Spleen (tissue), 11 donors: ENCODE measurements at regions not wholly inside any gene's neighbourhood (a gene's known extent, or its start where the extent isn't known, plus 50 kb on each side); places are given as distances from the start of the nearest gene placed in this dataset.

ENCODE experiments used
- DNase-seq: peaks from one replicate; pipeline ENCODE4 v3.0.0-alpha.2; 2020
- H3K27ac ChIP-seq, 8 donors: fragments of 200-600 bp; sonication (generic) in 7 of 8; 1 replicate in 4 of 8; 2 replicates in 4 of 8; pipeline versions ENCODE4 v1.5.0 to v1.8.0; 2016 to 2021; ENCODE audit warnings: inconsistent platforms in 4 of 8, mild to moderate bottlenecking in 4 of 8, moderate library complexity in 1 of 8
- H3K27me3 ChIP-seq, 7 donors: fragments of 200-600 bp; sonication (generic) in 6 of 7; replicated peaks in 1 of 7; 1 replicate in 4 of 7; 2 replicates in 3 of 7; pipeline versions ENCODE4 v1.5.0 to v1.8.0; 2016 to 2021; ENCODE audit warnings: inconsistent platforms in 3 of 7, mild to moderate bottlenecking in 1 of 7
- H3K36me3 ChIP-seq, 6 donors: fragments of 200-600 bp; sonication (generic) in 5 of 6; 1 replicate in 4 of 6; 2 replicates in 2 of 6; pipeline versions ENCODE4 v1.5.0 to v1.8.0; 2016 to 2021; ENCODE audit warnings: inconsistent platforms in 2 of 6
- H3K4me1 ChIP-seq, 6 donors: fragments of 200-600 bp; sonication (generic) in 5 of 6; 1 replicate in 3 of 6; 2 replicates in 3 of 6; pipeline versions ENCODE4 v1.5.0 to v1.8.0; 2016 to 2021; ENCODE audit warnings: inconsistent platforms in 3 of 6
- H3K4me3 ChIP-seq, 8 donors: fragments of 200-600 bp; sonication (generic) in 7 of 8; 1 replicate in 4 of 8; 2 replicates in 4 of 8; pipeline versions ENCODE4 v1.5.0 to v1.8.0; 2016 to 2021; ENCODE audit warnings: inconsistent platforms in 4 of 8, mild to moderate bottlenecking in 4 of 8, moderate library complexity in 2 of 8
- H3K9me3 ChIP-seq, 8 donors: fragments of 200-600 bp; sonication (generic) in 7 of 8; 1 replicate in 4 of 8; 2 replicates in 4 of 8; pipeline versions ENCODE4 v1.5.0 to v1.8.0; 2016 to 2021; ENCODE audit warnings: inconsistent platforms in 4 of 8
- CTCF ChIP-seq, 11 experiments: fragments of 200-600 bp in 7 of 11; fragments of 450-650 bp in 4 of 11; sonication (generic) in 4 of 11; IDR thresholded peaks in 8 of 11; conservative IDR thresholded peaks in 3 of 11; 1 replicate in 7 of 11; 2 replicates in 4 of 11; pipeline versions ENCODE4 v1.4.0 to v1.8.0; 2016 to 2021; ENCODE audit warnings: antibody characterized with exemption in 11 of 11, inconsistent platforms in 4 of 11, mild to moderate bottlenecking in 1 of 11
- POLR2A ChIP-seq, 3 donors: fragments of 450-650 bp; IDR thresholded peaks; one replicate each; pipeline ENCODE4 v1.5.1; 2017; ENCODE audit warnings: antibody characterized with exemption in 3 of 3, mild to moderate bottlenecking in 1 of 3
- POLR2AphosphoS5 ChIP-seq, 3 donors: sonication (generic); formaldehyde crosslinking; IDR thresholded peaks; one replicate each; pipeline ENCODE4 v1.5.1; 2017; ENCODE audit warnings: antibody characterized with exemption in 3 of 3
- WGBS, 5 donors: extraction: QIAGEN DNeasy Blood & Tissue Kit in 3 of 5; methylation state at CpG; one replicate each; pipeline versions ENCODE4 v1.1.5 to v1.1.7; 2013 to 2018; 5-methylcytosine and 5-hydroxymethylcytosine counted together
- intact Hi-C: fragments of 100-400 bp; cut with DNase I; formaldehyde crosslinking; loops from one replicate; pipeline ENCODE4 v1.15.0; 2023; ENCODE audit warnings: low total_unique reads
- donor health status: healthy with polysubstance abuse.
- donor health status: DM: no; HTN: no; CAD: no; lungs with moderate emphysema.
- donor health status: DM: no; HTN: no; CAD: no.
- donor health status: Bipolar disorder and iron deficiency.
- donor health status: healthy.
- donor health status: DM: no; HTN: no; CAD: no.
- donor health status: DM: yes; HTN: yes; CAD: no.

GRCh38 chr9:99368341-99369326, 146.6 kb downstream of the SEC61B start:
- no peak for TF ChIP-seq POLR2A (IDR thresholded peaks at IDR 0.05)
- no peak for TF ChIP-seq POLR2AphosphoS5 (IDR thresholded peaks at IDR 0.05)
- TF ChIP-seq CTCF (IDR thresholded peaks at IDR 0.05 in 8 of 11, conservative IDR thresholded peaks at IDR 0.05 in 3 of 11), result no peak
- Histone ChIP-seq H3K27me3 (peaks cover 0 to 33% (median 0%) of the 10 kb centered on the region in 7 donors), H3K4me1 (peaks cover 0 to 14% (median 9%) of the 10 kb centered on the region in 6 donors), H3K36me3 (no peaks in the 10 kb centered on the region), H3K27ac (peak overlapping the region in 2 of 8 donors; percentile 35 to 38), H3K4me3 (peak overlapping the region in 6 of 8 donors; percentile 15 to 57 (median 29)), H3K9me3 (no peaks in the 10 kb centered on the region)
- intact Hi-C loops, result no loop called here
- DNase-seq, result no peak
- 10 to 14% (median 10%) methylated on average over 31 of the region's 31 CpGs for WGBS, 5 donors

DNA sequence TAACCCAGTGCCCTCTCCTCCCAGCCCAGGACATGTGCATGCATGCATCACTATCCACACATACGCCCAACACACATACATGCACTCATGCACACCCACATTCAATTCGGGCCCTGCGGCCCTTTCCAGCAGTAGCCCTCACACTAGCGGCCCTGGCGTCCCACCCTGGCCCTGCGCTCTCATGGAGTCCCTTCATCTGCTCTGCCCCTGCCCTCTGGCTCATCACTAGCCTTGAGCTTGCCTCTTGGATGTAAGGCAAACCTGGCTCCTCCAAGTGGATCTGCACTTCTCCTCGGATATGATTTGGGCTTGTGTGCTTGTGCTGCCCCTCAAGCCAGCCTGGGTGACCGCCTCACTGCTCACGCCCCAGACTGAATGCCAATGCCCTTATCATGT, 147.2 kb downstream of the SEC61B start:
- WGBS, 5 donors, result 92 to 96% (median 95%) methylated on average over 9 of the region's 9 CpGs
- no peaks in the 10 kb centered on the region for H3K36me3 ChIP-seq
- intact Hi-C loops, result no loop called here

DNA sequence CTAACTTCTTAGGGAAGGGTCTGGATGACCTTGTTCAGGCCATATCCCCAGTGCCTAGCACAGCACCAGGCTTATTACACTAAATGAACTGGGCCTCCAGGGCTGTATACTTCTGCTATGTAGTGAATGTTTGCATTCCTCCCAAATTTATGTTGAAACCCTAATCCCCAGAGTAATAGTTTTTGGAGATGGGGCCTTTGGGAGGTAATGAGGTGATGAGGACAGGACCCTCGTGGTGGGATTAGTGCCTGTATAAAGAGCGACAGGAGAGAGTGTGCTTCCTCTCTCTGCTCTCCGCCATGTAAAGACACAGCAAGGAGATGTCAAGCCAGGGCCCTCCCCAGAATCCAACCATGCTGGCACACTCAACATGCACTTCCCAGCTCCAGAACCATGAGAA, 148.3 kb downstream of the SEC61B start:
- no peak for TF ChIP-seq POLR2AphosphoS5 (IDR thresholded peaks at IDR 0.05)
- no peak for TF ChIP-seq CTCF (IDR thresholded peaks at IDR 0.05 in 8 of 11, conservative IDR thresholded peaks at IDR 0.05 in 3 of 11)
- TF ChIP-seq POLR2A (IDR thresholded peaks at IDR 0.05), result no peak
- H3K27ac ChIP-seq, result no peak overlapping the region
- no peaks in the 10 kb centered on the region for H3K36me3 ChIP-seq
- no peak for DNase-seq
- peaks cover 0 to 33% (median 0%) of the 10 kb centered on the region in 7 donors for H3K27me3 ChIP-seq
- intact Hi-C loops, result no loop called here
- 83 to 94% (median 92%) methylated on average over 3 of the region's 3 CpGs for WGBS, 5 donors
- H3K4me1 ChIP-seq, result peaks cover 0 to 14% (median 9%) of the 10 kb centered on the region in 6 donors
- no peak overlapping the region for H3K4me3 ChIP-seq
- no peaks in the 10 kb centered on the region for H3K9me3 ChIP-seq

More for the DNA sequence above, 147.2 kb downstream of the SEC61B start:
- TF ChIP-seq POLR2A (IDR thresholded peaks at IDR 0.05), result no peak
- no peak for TF ChIP-seq POLR2AphosphoS5 (IDR thresholded peaks at IDR 0.05)
- TF ChIP-seq CTCF (IDR thresholded peaks at IDR 0.05 in 8 of 11, conservative IDR thresholded peaks at IDR 0.05 in 3 of 11), result no peak
- Histone ChIP-seq H3K4me3 (no peak overlapping the region), H3K4me1 (peaks cover 0 to 14% (median 9%) of the 10 kb centered on the region in 6 donors), H3K27me3 (peaks cover 0 to 33% (median 0%) of the 10 kb centered on the region in 7 donors), H3K27ac (no peak overlapping the region), H3K9me3 (no peaks in the 10 kb centered on the region)
- no peak for DNase-seq

DNA sequence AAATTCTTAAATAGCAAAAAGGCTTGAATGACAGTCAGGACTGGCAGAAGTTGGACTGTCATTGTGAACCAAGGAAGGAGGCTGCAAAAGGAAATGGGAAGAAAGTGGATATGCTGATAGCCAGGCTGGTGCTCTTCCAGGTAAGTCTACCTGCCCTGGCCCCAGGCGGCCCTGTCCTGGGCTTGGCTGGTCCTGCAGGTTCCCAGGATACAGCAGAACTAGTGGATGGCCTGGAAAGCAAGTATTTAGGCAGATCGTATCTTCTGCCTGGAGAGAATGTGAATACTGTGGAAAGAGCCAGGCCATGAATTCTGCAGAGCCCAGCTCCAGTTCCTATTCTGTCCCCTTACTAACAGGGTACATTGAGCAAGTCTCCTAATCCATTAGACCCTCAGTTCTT, 149.3 kb downstream of the SEC61B start:
- no peak for DNase-seq
- Histone ChIP-seq H3K36me3 (no peaks in the 10 kb centered on the region), H3K27me3 (peaks cover 0 to 37% (median 0%) of the 10 kb centered on the region in 7 donors), H3K4me1 (peaks cover 0 to 14% (median 9%) of the 10 kb centered on the region in 6 donors), H3K9me3 (no peaks in the 10 kb centered on the region), H3K27ac (no peak overlapping the region), H3K4me3 (no peak overlapping the region)
- TF ChIP-seq CTCF (IDR thresholded peaks at IDR 0.05 in 8 of 11, conservative IDR thresholded peaks at IDR 0.05 in 3 of 11) (no peak), POLR2AphosphoS5 (IDR thresholded peaks at IDR 0.05) (no peak), POLR2A (IDR thresholded peaks at IDR 0.05) (no peak)
- intact Hi-C loops, result no loop called here
- 84 to 95% (median 87%) methylated on average over 2 of the region's 2 CpGs for WGBS, 5 donors
